ENCODE measurements at regions not wholly inside any gene's neighbourhood (a gene's known extent, or its start where the extent isn't known, plus 50 kb on each side); places are given as distances from the start of the nearest gene placed in this dataset.

DNA sequence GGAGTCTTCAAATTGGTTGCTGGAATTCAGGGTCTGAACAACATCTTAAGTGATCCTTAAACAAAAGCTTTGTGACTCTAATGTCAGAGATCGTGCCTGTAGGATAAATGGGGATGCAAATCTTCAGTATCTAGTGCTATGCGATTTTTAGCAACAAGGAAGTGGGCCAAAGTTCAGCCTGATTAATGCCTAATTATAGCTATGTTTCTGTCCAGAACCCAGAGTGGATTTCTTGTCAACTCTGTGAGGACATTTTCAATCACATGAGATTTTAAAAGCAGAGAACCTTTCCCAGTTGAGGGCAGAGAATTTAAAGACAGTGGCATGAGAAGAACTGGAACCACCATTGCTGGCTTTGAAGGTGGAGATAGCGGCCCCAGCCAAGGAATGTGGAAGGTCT is 84.3 kb upstream of the PCDH9 start:
- TF ChIP-seq, protein P1, sequence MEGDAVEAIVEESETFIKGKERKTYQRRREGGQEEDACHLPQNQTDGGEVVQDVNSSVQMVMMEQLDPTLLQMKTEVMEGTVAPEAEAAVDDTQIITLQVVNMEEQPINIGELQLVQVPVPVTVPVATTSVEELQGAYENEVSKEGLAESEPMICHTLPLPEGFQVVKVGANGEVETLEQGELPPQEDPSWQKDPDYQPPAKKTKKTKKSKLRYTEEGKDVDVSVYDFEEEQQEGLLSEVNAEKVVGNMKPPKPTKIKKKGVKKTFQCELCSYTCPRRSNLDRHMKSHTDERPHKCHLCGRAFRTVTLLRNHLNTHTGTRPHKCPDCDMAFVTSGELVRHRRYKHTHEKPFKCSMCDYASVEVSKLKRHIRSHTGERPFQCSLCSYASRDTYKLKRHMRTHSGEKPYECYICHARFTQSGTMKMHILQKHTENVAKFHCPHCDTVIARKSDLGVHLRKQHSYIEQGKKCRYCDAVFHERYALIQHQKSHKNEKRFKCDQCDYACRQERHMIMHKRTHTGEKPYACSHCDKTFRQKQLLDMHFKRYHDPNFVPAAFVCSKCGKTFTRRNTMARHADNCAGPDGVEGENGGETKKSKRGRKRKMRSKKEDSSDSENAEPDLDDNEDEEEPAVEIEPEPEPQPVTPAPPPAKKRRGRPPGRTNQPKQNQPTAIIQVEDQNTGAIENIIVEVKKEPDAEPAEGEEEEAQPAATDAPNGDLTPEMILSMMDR (conservative IDR thresholded peaks at IDR 0.05 in 1 of 2, IDR thresholded peaks at IDR 0.05 in 1 of 2; ENCODE audit: low read depth in 1 of 2, low read length in 2 of 2), result no peak
- no peak for TF ChIP-seq EZH2 (IDR thresholded peaks at IDR 0.05; ENCODE audit: low read length, missing control alignments)

Data from fibroblast of lung (primary cell).